ENCODE measurements at regions not wholly inside any gene's neighbourhood (a gene's known extent, or its start where the extent isn't known, plus 50 kb on each side); places are given as distances from the start of the nearest gene placed in this dataset.

- DNase-seq (ENCODE audit: low read depth in 1 of 2, low spot score in 1 of 2) (no peak), ATAC-seq (no peak), FAIRE-seq (no peak)
- H3K4me1 ChIP-seq, result no peaks in the 10 kb centered on the region
- 14% methylated on average over 4 of the region's 4 CpGs for WGBS (ENCODE audit: missing lambda C conversion rate)
- ChIA-PET POLR2A (no interaction called here), CTCF (no interaction called here)
- no peak overlapping the region for H3K4me3 ChIP-seq
- no peak overlapping the region for H3K4me2 ChIP-seq
- TF ChIP-seq HES2 (IDR thresholded peaks at IDR 0.05) (no peak), ZNF302 (CRISPR knock-in tag; IDR thresholded peaks at IDR 0.05) (no peak), POLR2A (IDR thresholded peaks at IDR 0.05; ENCODE audit: low read length) (no peak), BCL3 (IDR thresholded peaks at IDR 0.05) (no peak), NR3C1 (IDR thresholded peaks at IDR 0.05) (no peak), ZC3H11A (IDR thresholded peaks at IDR 0.05) (no peak), HEYL (CRISPR knock-in tag; IDR thresholded peaks at IDR 0.05) (no peak), HOXB5 (CRISPR knock-in tag; IDR thresholded peaks at IDR 0.05) (no peak), NFE2L2 (conservative IDR thresholded peaks at IDR 0.05; ENCODE audit: low read length) (no peak), CBX8 (IDR thresholded peaks at IDR 0.05) (no peak), E2F6 (IDR thresholded peaks at IDR 0.05; ENCODE audit: borderline replicate concordance, low read depth) (no peak), RARB (CRISPR knock-in tag; IDR thresholded peaks at IDR 0.05) (no peak), RNF2 (IDR thresholded peaks at IDR 0.05; ENCODE audit: borderline replicate concordance, low read depth) (no peak), MAX (IDR thresholded peaks at IDR 0.05) (no peak), CEBPB (IDR thresholded peaks at IDR 0.05) (no peak), ZSCAN20 (CRISPR knock-in tag; IDR thresholded peaks at IDR 0.05) (no peak), POLR2AphosphoS2 (conservative IDR thresholded peaks at IDR 0.05; ENCODE audit: low read length) (no peak), ESRRA (IDR thresholded peaks at IDR 0.05; ENCODE audit: borderline replicate concordance, low read length) (no peak), FOXS1 (CRISPR knock-in tag; IDR thresholded peaks at IDR 0.05) (no peak)
- no peaks in the 10 kb centered on the region for H3K9me3 ChIP-seq
- no peak overlapping the region for H3K27ac ChIP-seq
These were observed 1268.3 kb downstream of the XPNPEP1 start for GRCh38 chr10:108655057-108655456.

- no peaks in the 10 kb centered on the region; the same call in 2 of the 3 replicates for H3K9me3 ChIP-seq
- ATAC-seq, result no peak
- no peak for FAIRE-seq
- H3K4me2 ChIP-seq, result no peak overlapping the region
- CTCF ChIA-PET, result no interaction called here
- POLR2A ChIA-PET, result no interaction called here
- H3K27ac ChIP-seq, result no peak overlapping the region
- no peaks in the 10 kb centered on the region for H3K4me1 ChIP-seq
- no peak for DNase-seq (ENCODE audit: low read depth in 1 of 2, low spot score in 1 of 2)
- no peak for TF ChIP-seq RNF2 (IDR thresholded peaks at IDR 0.05; ENCODE audit: borderline replicate concordance, low read depth)
- TF ChIP-seq ELK1 (IDR thresholded peaks at IDR 0.05; ENCODE audit: low read depth, low read length), result no peak
- TF ChIP-seq ZSCAN20 (CRISPR knock-in tag; IDR thresholded peaks at IDR 0.05), result no peak
- TF ChIP-seq PHF8 (IDR thresholded peaks at IDR 0.05; ENCODE audit: borderline replicate concordance, low read depth), result no peak
- TF ChIP-seq POLR2AphosphoS2 (conservative IDR thresholded peaks at IDR 0.05; ENCODE audit: low read length), result no peak
- H3K4me3 ChIP-seq, result no peak overlapping the region
- WGBS (ENCODE audit: missing lambda C conversion rate), result 8% methylated on average over 6 of the region's 6 CpGs
These were observed 1269.8 kb downstream of the XPNPEP1 start for GRCh38 chr10:108653531-108653930.

- H3K27ac ChIP-seq, result no peak overlapping the region
- H3K4me2 ChIP-seq, result no peak overlapping the region
- no peak for DNase-seq (ENCODE audit: low read depth in 1 of 2, low spot score in 1 of 2)
- CTCF ChIA-PET, result interaction anchor here (0.8 kb wide), 1 partner anchor 13 kb away, joined by 3 read pairs; no protein-coding TSS in a partner anchor
- TF ChIP-seq PBX3 (IDR thresholded peaks at IDR 0.05) (no peak), EHMT2 (IDR thresholded peaks at IDR 0.05; ENCODE audit: low read depth) (no peak), RFX5 (IDR thresholded peaks at IDR 0.05) (no peak), HOXB13 (CRISPR knock-in tag; IDR thresholded peaks at IDR 0.05; ENCODE audit: low read depth) (no peak), USF2 (IDR thresholded peaks at IDR 0.05) (no peak), BHLHE40 (IDR thresholded peaks at IDR 0.05; ENCODE audit: low read depth, low read length) (no peak), ZC3H11A (IDR thresholded peaks at IDR 0.05) (no peak), POLR2A (IDR thresholded peaks at IDR 0.05; ENCODE audit: low read length) (no peak), MYC (IDR thresholded peaks at IDR 0.05; ENCODE audit: borderline replicate concordance, low read length) (no peak), PHF8 (IDR thresholded peaks at IDR 0.05; ENCODE audit: borderline replicate concordance, low read depth) (no peak), RNF2 (IDR thresholded peaks at IDR 0.05; ENCODE audit: borderline replicate concordance, low read depth) (no peak), JUN (IDR thresholded peaks at IDR 0.05) (no peak)
- no peak for FAIRE-seq
- no peak for ATAC-seq
- POLR2A ChIA-PET, result no interaction called here
- H3K4me1 ChIP-seq, result no peaks in the 10 kb centered on the region
- under 1% methylated on average over 5 of the region's 5 CpGs for WGBS (ENCODE audit: missing lambda C conversion rate)
- peaks cover 2% of the 10 kb centered on the region; the same call in 1 of the 3 replicates for H3K9me3 ChIP-seq
- H3K4me3 ChIP-seq, result no peak overlapping the region
These were observed 1284.3 kb downstream of the XPNPEP1 start for GRCh38 chr10:108639010-108639409.
